AG04450 (cell line): ENCODE measurements at regions not wholly inside any gene's neighbourhood (a gene's known extent, or its start where the extent isn't known, plus 50 kb on each side); places are given as distances from the start of the nearest gene placed in this dataset.

Source experiments
- CTCF ChIA-PET: fragments of 300-600, 350-600 bp; formaldehyde crosslinking; extraction: SDS; loops from one replicate; lab custom pipeline; 2022; ENCODE audit warnings: antibody characterized with exemption, inconsistent platforms; lab: Charles Lee
- POLR2A ChIA-PET: fragments of 350-600 bp; formaldehyde crosslinking; extraction: SDS; loops from one replicate; lab custom pipeline; 2021; ENCODE audit warnings: antibody characterized with exemption, inconsistent platforms; lab: Yijun Ruan, JAX
- DNase-seq: peaks from one replicate; pipeline ENCODE4 v3.0.0-alpha.2; 2011; ENCODE audit warnings: low read depth, low spot score
- H3K27ac ChIP-seq: one replicate; pipeline ENCODE4 v1.5.1; 2012; ENCODE audit warnings: low read depth, low read length, control low read depth
- H3K27me3 ChIP-seq: one replicate; pipeline ENCODE4 v1.6.0; 2012; ENCODE audit warnings: low read length; ENCODE audit not compliant: control insufficient read depth, insufficient read depth
- H3K4me3 ChIP-seq: 2 replicates; pipeline ENCODE4 v1.5.1; 2011; ENCODE audit warnings: mild to moderate bottlenecking, low read depth, low read length, control low read depth
- H3K9me3 ChIP-seq: 2 replicates; pipeline ENCODE4 v1.5.1; 2012; ENCODE audit warnings: low read length; ENCODE audit not compliant: control insufficient read depth, insufficient read depth
- TF ChIP-seq, protein P1 (sequence below): IDR thresholded peaks from 2 replicates; pipeline ENCODE4 v1.5.1; 2011; ENCODE audit warnings: low read depth, low read length, control low read depth, inconsistent platforms

DNA sequence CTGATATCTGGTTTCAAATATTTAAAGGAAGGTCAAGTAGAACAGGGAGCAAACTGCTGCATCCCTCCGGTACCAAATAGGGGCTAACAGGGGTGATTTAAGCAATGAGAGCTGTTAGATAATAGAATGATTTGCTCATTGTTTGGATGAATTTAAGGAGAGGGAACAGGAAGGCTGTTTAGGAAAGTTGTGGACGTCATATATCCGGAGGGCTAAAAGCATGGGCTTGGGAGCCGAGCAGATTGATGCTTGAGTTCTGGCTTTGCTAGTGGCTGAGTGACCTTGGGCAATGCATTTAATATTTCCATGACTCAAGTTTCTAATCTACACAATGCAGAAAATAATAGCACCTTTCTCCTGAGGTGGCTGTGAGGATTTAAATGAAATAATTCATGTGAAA lies 85.4 kb upstream of the RPS23 start:
- CTCF ChIA-PET: interaction anchor here (0.6 to 5.1 kb wide), 5 partner anchors 11 to 1110 kb away, joined by 3 to 24 read pairs (median 10); no protein-coding TSS in a partner anchor
- DNase-seq: no peak
- no peak overlapping the region for H3K27ac ChIP-seq
- TF ChIP-seq, protein P1, sequence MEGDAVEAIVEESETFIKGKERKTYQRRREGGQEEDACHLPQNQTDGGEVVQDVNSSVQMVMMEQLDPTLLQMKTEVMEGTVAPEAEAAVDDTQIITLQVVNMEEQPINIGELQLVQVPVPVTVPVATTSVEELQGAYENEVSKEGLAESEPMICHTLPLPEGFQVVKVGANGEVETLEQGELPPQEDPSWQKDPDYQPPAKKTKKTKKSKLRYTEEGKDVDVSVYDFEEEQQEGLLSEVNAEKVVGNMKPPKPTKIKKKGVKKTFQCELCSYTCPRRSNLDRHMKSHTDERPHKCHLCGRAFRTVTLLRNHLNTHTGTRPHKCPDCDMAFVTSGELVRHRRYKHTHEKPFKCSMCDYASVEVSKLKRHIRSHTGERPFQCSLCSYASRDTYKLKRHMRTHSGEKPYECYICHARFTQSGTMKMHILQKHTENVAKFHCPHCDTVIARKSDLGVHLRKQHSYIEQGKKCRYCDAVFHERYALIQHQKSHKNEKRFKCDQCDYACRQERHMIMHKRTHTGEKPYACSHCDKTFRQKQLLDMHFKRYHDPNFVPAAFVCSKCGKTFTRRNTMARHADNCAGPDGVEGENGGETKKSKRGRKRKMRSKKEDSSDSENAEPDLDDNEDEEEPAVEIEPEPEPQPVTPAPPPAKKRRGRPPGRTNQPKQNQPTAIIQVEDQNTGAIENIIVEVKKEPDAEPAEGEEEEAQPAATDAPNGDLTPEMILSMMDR: no peak
- POLR2A ChIA-PET: no interaction called here
- no peaks in the 10 kb centered on the region for H3K9me3 ChIP-seq
- H3K27me3 ChIP-seq: no peaks in the 10 kb centered on the region
- no peak overlapping the region for H3K4me3 ChIP-seq

DNA sequence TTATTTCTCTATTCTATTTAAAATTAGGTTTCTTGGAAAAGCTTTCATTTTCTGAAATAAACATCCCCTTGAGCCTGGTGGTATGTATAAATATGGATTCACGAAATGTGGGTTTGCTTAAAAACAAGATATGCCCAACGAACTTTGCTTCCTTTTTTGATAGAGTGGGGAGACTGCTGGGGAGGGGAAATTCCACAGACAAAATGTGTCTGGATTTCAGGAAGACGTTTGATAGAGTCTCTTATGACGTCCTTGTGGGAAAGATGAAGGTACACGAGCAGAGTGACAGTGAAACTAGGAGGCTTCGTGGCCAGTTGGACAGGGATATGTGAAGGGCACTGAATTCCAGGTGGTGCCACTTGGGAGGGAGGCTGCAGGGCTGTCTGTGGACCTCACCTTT lies 84.5 kb upstream of the RPS23 start:
- TF ChIP-seq, protein P1: no peak
- no peaks in the 10 kb centered on the region for H3K9me3 ChIP-seq
- H3K27me3 ChIP-seq: no peaks in the 10 kb centered on the region
- no peak overlapping the region for H3K27ac ChIP-seq
- ChIA-PET CTCF (interaction anchor here (0.7 to 5.1 kb wide), 3 partner anchors 11 to 1111 kb away, joined by 5 to 24 read pairs (median 6); no protein-coding TSS in a partner anchor), POLR2A (no interaction called here)
- DNase-seq: no peak
- no peak overlapping the region for H3K4me3 ChIP-seq

DNA sequence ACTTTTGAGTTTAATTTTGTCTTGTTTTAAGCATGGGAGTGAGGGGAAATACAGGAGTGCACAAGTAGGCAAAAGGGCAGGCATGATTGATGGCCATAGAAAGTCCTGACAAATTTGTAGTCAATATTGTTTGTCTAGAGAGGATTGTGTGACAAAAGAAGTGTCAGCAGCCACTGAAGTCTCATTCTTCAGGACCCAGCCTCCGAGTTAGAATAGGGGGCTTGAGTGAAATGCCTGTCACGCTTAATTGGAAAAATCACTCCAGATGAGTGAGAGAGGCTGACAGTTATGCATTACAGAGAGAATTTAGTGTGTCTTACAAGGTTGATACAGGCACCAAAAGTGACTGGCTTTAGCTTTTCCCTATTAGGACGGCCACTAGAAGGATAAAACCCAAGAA lies 81.9 kb upstream of the RPS23 start:
- POLR2A ChIA-PET: interaction anchor here (0.6 kb wide), 1 partner anchor 81 kb away, joined by 3 read pairs; no protein-coding TSS in a partner anchor

DNA sequence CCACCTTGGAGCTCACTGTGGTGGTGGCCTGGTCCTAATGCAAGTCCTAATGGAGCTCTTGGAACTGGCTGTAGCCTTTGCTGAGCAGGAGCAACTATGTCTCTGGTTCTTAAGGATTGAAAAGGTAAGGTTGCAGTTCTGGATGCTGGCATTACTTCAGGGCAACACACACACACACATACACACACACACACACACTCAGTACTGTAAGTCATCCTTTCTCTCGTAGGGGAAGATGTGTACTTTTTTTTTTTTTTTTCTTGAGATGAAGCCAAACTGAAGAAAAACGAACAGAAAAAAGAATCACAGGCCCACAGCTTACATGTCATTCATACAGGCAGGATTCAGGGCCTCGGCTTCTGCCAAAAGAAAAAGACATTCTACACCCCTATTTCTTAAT lies 81.1 kb upstream of the RPS23 start:
- DNase-seq: no peak
- Histone ChIP-seq H3K27me3 (no peaks in the 10 kb centered on the region), H3K27ac (no peak overlapping the region), H3K4me3 (no peak overlapping the region), H3K9me3 (no peaks in the 10 kb centered on the region)
- TF ChIP-seq, protein P1: no peak
- ChIA-PET POLR2A (interaction anchor here (0.6 kb wide), 2 partner anchors 80 to 1048 kb away, joined by 3 to 4 read pairs; no protein-coding TSS in a partner anchor), CTCF (interaction anchor here (0.6 to 2.9 kb wide), 4 partner anchors 10 to 1010 kb away, joined by 3 to 15 read pairs (median 7); no protein-coding TSS in a partner anchor)

More for the DNA sequence above, 81.9 kb upstream of the RPS23 start:
- no peaks in the 10 kb centered on the region for H3K27me3 ChIP-seq
- CTCF ChIA-PET: interaction anchor here (2.9 kb wide), 1 partner anchor 11 kb away, joined by 15 read pairs; no protein-coding TSS in a partner anchor
- no peak overlapping the region for H3K4me3 ChIP-seq
- DNase-seq: no peak
- H3K27ac ChIP-seq: no peak overlapping the region
- no peaks in the 10 kb centered on the region for H3K9me3 ChIP-seq
- TF ChIP-seq, protein P1: no peak

DNA sequence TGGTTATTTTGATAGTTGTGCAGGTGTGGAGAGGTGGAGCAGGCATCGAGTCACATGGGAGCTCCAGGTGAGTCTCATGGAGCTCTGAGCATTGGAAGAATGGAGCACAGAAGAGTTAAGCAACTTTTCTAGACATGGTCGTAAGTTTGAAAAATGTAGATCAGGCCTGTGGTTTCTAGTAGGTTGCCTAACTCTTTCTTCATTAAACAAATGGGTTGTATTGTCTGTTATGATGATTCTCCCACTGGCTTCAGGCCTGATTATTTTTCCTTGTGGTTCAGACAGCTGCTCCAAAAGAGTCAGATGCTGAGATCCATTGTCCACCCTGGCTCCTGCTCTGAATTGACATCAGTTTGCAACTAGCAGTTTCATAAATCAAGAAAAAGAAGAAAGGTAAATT lies 80.3 kb upstream of the RPS23 start:
- CTCF ChIA-PET: interaction anchor here (1.6 to 2.9 kb wide), 2 partner anchors 9 to 46 kb away, joined by 7 to 15 read pairs; no protein-coding TSS in a partner anchor
- DNase-seq: peak; percentile 55
- H3K27ac ChIP-seq: peak overlapping the region; percentile 42
- TF ChIP-seq, protein P1: no peak
- POLR2A ChIA-PET: interaction anchor here (0.9 to 1.4 kb wide), 3 partner anchors 55 to 1210 kb away, joined by 3 to 4 read pairs (median 3); partner anchors contain the start of gene VCAN
- H3K9me3 ChIP-seq: no peaks in the 10 kb centered on the region
- no peaks in the 10 kb centered on the region for H3K27me3 ChIP-seq
- H3K4me3 ChIP-seq: no peak overlapping the region
